Lung (tissue), 11 donors: ENCODE measurements at regions not wholly inside any gene's neighbourhood (a gene's known extent, or its start where the extent isn't known, plus 50 kb on each side); places are given as distances from the start of the nearest gene placed in this dataset.
A peak's percentile ranks its signal among the peaks of the same experiment; 100 is the strongest.

ENCODE experiments used
- ATAC-seq: fragments of 200-7000 bp; cut with Tn5 transposase; one replicate; pipeline ENCODE4 v1.9.1; 2020; ENCODE audit warnings: moderate number of reproducible peaks; ENCODE audit not compliant: insufficient read depth, low FRiP score
- DNase-seq, 3 donors: peaks; one replicate each; pipeline ENCODE4 v3.0.0-alpha.2; 2013 to 2017
- H3K27ac ChIP-seq, 2 donors: one replicate each; pipeline ENCODE4 v1.5.1; 2013; ENCODE audit warnings: mild to moderate bottlenecking in 2 of 2, moderate library complexity in 2 of 2, control low read depth in 1 of 2, inconsistent platforms in 1 of 2, low read depth in 1 of 2, low read length in 1 of 2
- H3K27me3 ChIP-seq, 3 donors: one replicate each; pipeline ENCODE4 v1.5.1; 2013; ENCODE audit warnings: low read length in 2 of 3; ENCODE audit not compliant: control insufficient read depth in 3 of 3, insufficient read depth in 3 of 3
- H3K36me3 ChIP-seq, 4 donors: one replicate each; pipeline ENCODE4 v1.5.1; 2013; ENCODE audit warnings: low read length in 4 of 4, mild to moderate bottlenecking in 1 of 4, moderate library complexity in 1 of 4; ENCODE audit not compliant: control insufficient read depth in 4 of 4, insufficient read depth in 4 of 4
- H3K4me1 ChIP-seq, 5 donors: one replicate each; pipeline ENCODE4 v1.5.1; 2013; ENCODE audit warnings: low read length in 5 of 5, mild to moderate bottlenecking in 2 of 5, moderate library complexity in 1 of 5; ENCODE audit not compliant: control insufficient read depth in 5 of 5, insufficient read depth in 5 of 5
- H3K4me3 ChIP-seq: one replicate; pipeline ENCODE4 v1.5.1; 2013; ENCODE audit warnings: mild to moderate bottlenecking, control low read depth, moderate library complexity
- H3K9ac ChIP-seq, 2 donors: one replicate each; pipeline ENCODE4 v1.5.1; 2013; ENCODE audit warnings: low read length in 2 of 2, control low read depth in 1 of 2; ENCODE audit not compliant: insufficient read depth in 1 of 2
- H3K9me3 ChIP-seq, 4 donors: one replicate each; pipeline ENCODE4 v1.5.1; 2013; ENCODE audit warnings: low read length in 3 of 4, mild to moderate bottlenecking in 1 of 4, moderate library complexity in 1 of 4; ENCODE audit not compliant: control insufficient read depth in 4 of 4, insufficient read depth in 3 of 4
- WGBS, 2 donors: extraction: QIAGEN DNeasy Blood & Tissue Kit; methylation state at CpG; one replicate each; pipeline ENCODE4 v1.1.7; 2013; 5-methylcytosine and 5-hydroxymethylcytosine counted together
- TF ChIP-seq, protein P1 (sequence below): IDR thresholded peaks from 2 replicates; pipeline ENCODE4 v1.5.1; 2012; ENCODE audit warnings: mild to moderate bottlenecking; ENCODE audit errors: control extremely low read depth, extremely low read depth
- donor health status: control.
- donor health status: control.
- donor health status: Bipolar disorder and iron deficiency.
- donor health status: healthy.
- donor health status: DM: yes; HTN: yes; CAD: no.

DNA sequence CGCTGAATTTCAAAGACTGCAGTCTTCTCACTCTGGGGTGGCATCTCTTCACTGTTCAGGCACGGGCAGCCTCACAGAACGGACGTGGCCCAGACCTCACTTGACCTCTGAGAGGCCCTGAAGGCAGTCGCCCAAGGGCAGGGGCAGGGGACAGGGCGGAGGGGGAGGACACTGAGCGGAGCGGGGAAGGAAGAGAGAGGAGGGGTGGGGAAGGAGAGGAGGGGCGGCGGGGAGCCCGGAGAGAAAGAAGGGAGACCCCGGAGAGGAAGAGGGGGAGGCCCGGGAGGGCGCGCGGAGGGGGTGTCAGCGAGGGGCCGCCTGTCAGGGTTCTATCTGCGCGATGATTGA is 58.7 kb upstream of the COMTD1 start:
- ATAC-seq (no peak), DNase-seq (no peak)
- no peaks in the 10 kb centered on the region for H3K36me3 ChIP-seq
- H3K27me3 ChIP-seq, result no peaks in the 10 kb centered on the region
- peak overlapping the region; percentile 26 for H3K4me3 ChIP-seq
- H3K9ac ChIP-seq, result no peak overlapping the region
- TF ChIP-seq, protein P1, sequence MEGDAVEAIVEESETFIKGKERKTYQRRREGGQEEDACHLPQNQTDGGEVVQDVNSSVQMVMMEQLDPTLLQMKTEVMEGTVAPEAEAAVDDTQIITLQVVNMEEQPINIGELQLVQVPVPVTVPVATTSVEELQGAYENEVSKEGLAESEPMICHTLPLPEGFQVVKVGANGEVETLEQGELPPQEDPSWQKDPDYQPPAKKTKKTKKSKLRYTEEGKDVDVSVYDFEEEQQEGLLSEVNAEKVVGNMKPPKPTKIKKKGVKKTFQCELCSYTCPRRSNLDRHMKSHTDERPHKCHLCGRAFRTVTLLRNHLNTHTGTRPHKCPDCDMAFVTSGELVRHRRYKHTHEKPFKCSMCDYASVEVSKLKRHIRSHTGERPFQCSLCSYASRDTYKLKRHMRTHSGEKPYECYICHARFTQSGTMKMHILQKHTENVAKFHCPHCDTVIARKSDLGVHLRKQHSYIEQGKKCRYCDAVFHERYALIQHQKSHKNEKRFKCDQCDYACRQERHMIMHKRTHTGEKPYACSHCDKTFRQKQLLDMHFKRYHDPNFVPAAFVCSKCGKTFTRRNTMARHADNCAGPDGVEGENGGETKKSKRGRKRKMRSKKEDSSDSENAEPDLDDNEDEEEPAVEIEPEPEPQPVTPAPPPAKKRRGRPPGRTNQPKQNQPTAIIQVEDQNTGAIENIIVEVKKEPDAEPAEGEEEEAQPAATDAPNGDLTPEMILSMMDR, result no peak
- peaks cover 0 to 6% (median 2%) of the 10 kb centered on the region in 4 donors for H3K9me3 ChIP-seq
- H3K4me1 ChIP-seq, result peaks cover 0 to 25% (median 10%) of the 10 kb centered on the region in 5 donors
- WGBS, 2 donors, result 2% methylated on average over 13 to 20 of the region's 20 CpGs
- peak overlapping the region; percentile 91 to 92 for H3K27ac ChIP-seq

- Histone ChIP-seq H3K9me3 (peaks cover 0 to 6% (median 2%) of the 10 kb centered on the region in 4 donors), H3K4me3 (no peak overlapping the region), H3K27me3 (no peaks in the 10 kb centered on the region), H3K9ac (no peak overlapping the region), H3K4me1 (peaks cover 0 to 25% (median 10%) of the 10 kb centered on the region in 5 donors), H3K36me3 (no peaks in the 10 kb centered on the region), H3K27ac (peak overlapping the region in 1 of 2 donors; percentile 92)
- ATAC-seq (no peak), DNase-seq (peak in 2 of 3 donors; percentile 68)
- TF ChIP-seq, protein P1, result no peak
- WGBS, 2 donors, result 42 to 51% methylated on average over 8 of the region's 8 CpGs
Observed at GRCh38 chr10:75294031-75294437, 58.3 kb upstream of the COMTD1 start.

DNA sequence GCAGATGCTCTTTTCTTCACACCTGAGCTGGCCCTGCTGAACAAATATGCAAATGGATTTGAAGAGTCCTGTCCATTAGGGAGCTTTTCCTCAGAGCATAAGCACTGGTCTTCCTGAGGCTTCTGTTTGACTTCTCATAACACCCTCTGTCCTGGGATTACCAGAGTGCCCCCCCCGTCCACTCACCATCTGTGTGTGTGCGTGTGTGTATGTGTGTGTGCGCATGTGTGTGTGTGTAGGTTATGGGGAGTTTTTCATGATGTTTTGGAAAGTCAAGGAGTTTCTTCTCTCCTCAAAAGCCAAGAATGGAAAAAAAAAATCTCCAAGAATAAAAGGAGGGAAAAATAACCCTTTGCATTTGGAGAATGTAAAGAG is 57.7 kb upstream of the COMTD1 start:
- no peak overlapping the region for H3K4me3 ChIP-seq
- peak in 2 of 3 donors; percentile 55 to 58 for DNase-seq
- TF ChIP-seq, protein P1, result no peak
- 83 to 86% methylated on average over 3 of the region's 3 CpGs for WGBS, 2 donors
- H3K27me3 ChIP-seq, result no peaks in the 10 kb centered on the region
- H3K27ac ChIP-seq, result no peak overlapping the region
- H3K36me3 ChIP-seq, result no peaks in the 10 kb centered on the region
- no peak overlapping the region for H3K9ac ChIP-seq
- H3K4me1 ChIP-seq, result peaks cover 0 to 25% (median 10%) of the 10 kb centered on the region in 5 donors
- peaks cover 0 to 6% (median 2%) of the 10 kb centered on the region in 4 donors for H3K9me3 ChIP-seq
- ATAC-seq, result no peak

DNA sequence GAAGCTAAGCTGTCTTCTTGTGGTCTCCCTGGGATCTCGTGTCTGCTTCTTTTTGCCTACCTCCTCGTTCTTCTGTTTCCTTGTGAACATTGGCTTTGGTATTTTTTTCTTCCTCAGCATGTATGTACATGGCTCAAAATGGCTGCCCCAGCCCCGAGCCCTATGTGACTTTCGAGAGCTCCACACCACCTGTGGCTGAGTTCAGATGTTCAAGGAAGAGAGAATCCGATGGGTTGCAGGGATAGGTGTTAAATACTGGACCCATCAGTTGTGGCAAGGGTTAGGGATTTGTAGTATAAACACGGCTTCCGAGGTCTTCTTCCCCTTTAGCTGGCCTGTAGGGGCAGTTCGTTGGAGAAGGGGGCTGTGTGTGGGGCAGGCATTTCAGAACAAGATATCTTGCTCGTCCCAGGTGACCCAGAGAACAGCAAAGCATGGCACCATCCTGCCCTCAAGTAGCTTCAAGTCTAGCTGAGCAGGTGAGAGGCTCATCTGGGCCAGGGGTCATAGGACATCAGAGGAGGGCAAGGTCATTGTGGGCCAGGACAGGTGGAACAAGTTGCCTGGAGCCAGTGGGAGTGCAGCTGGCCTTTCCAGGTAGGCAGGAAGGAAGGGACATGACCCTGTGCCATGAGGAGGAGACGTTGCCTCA is 57.2 kb upstream of the COMTD1 start:
- ATAC-seq, result no peak
- Histone ChIP-seq H3K27me3 (no peaks in the 10 kb centered on the region), H3K27ac (no peak overlapping the region), H3K9me3 (peaks cover 0 to 6% (median 2%) of the 10 kb centered on the region in 4 donors), H3K4me3 (no peak overlapping the region), H3K4me1 (peaks cover 0 to 25% (median 10%) of the 10 kb centered on the region in 5 donors), H3K9ac (no peak overlapping the region), H3K36me3 (no peaks in the 10 kb centered on the region)
- 93 to 97% methylated on average over 10 of the region's 10 CpGs for WGBS, 2 donors
- TF ChIP-seq, protein P1, result no peak
- no peak for DNase-seq
